ENCODE measurements at regions not wholly inside any gene's neighbourhood (a gene's known extent, or its start where the extent isn't known, plus 50 kb on each side); places are given as distances from the start of the nearest gene placed in this dataset.

- TF ChIP-seq EZH2 (IDR thresholded peaks at IDR 0.05; ENCODE audit: insufficient read depth, poor library complexity, severe bottlenecking) (no peak), EZH2phosphoT487 (IDR thresholded peaks at IDR 0.05; ENCODE audit: insufficient read depth, low read depth) (no peak)
Observed at GRCh38 chr18:1665079-1665478, 760.4 kb downstream of the ADCYAP1 start.
